ENCODE measurements at regions not wholly inside any gene's neighbourhood (a gene's known extent, or its start where the extent isn't known, plus 50 kb on each side); places are given as distances from the start of the nearest gene placed in this dataset.

DNA sequence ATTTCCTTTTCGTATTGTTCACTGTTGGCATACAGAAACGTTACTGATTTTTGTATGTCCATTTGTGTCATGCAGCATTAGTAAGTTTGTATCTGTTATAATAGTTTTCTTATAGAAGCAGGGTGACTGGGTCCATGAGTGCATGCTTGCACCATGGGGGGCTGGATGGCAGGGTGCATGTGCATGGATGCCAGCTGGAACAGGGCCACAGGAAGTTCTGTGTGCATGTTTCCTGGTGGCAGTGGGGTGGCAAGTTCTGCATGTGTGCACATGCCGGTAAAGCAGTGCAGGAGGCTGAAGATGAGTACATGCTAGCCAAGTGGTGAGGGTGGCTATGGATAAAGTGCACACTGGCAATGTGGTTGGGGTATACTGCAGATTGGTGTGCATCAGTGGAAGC, 468.0 kb upstream of the KLHL4 start:
- TF ChIP-seq HNF4A (CRISPR knock-in tag; IDR thresholded peaks at IDR 0.05) = no peak
- no peak for TF ChIP-seq JUN (CRISPR knock-in tag; IDR thresholded peaks at IDR 0.05)

All from HepG2 (cell line).